GM23338 (cell line): ENCODE measurements at regions not wholly inside any gene's neighbourhood (a gene's known extent, or its start where the extent isn't known, plus 50 kb on each side); places are given as distances from the start of the nearest gene placed in this dataset.

Source experiments
- ATAC-seq: fragments of 200-7000 bp; cut with Tn5 transposase; 3 replicates; pipeline ENCODE4 v1.9.1; 2020
- DNase-seq: peaks from one replicate; pipeline ENCODE4 v3.0.0-alpha.2; 2015; ENCODE audit warnings: low spot score
- H2AFZ ChIP-seq: fragments of 200-600 bp; sonication (generic); 2 replicates; pipeline ENCODE4 v1.8.0; 2016; ENCODE audit warnings: antibody characterized with exemption, mild to moderate bottlenecking, moderate library complexity
- H3F3A ChIP-seq: fragments of 200-600 bp; sonication (generic); replicated peaks from 2 replicates; pipeline ENCODE4 v1.8.0; 2017; ENCODE audit warnings: antibody characterized with exemption, mixed run types, low read depth
- H3K27ac ChIP-seq: fragments of 200-600 bp; sonication (generic); 2 replicates; pipeline ENCODE4 v1.6.1; 2016; ENCODE audit warnings: low read depth
- H3K27me3 ChIP-seq: fragments of 200-600 bp; sonication (generic); 2 replicates; pipeline ENCODE4 v1.8.0; 2016; ENCODE audit warnings: mild to moderate bottlenecking, mixed run types, moderate library complexity; ENCODE audit not compliant: insufficient read depth
- H3K36me3 ChIP-seq: fragments of 200-600 bp; sonication (generic); 2 replicates; pipeline ENCODE4 v1.8.0; 2016; ENCODE audit warnings: mild to moderate bottlenecking; ENCODE audit not compliant: insufficient read depth
- H3K4me1 ChIP-seq: fragments of 200-600 bp; sonication (generic); 2 replicates; pipeline ENCODE4 v1.8.0; 2016; ENCODE audit warnings: mild to moderate bottlenecking, moderate library complexity; ENCODE audit not compliant: insufficient read depth
- H3K4me2 ChIP-seq: fragments of 200-600 bp; sonication (generic); 2 replicates; pipeline ENCODE4 v1.7.1; 2017; ENCODE audit warnings: mixed run types
- H3K4me3 ChIP-seq: fragments of 200-600 bp; sonication (generic); 2 replicates; pipeline ENCODE4 v1.6.1; 2016; ENCODE audit warnings: mixed run types
- H3K79me2 ChIP-seq: fragments of 200-600 bp; sonication (generic); replicated peaks from 2 replicates; pipeline ENCODE4 v1.8.0; 2017; ENCODE audit warnings: mild to moderate bottlenecking; ENCODE audit not compliant: insufficient read depth
- H3K9me2 ChIP-seq: fragments of 200-600 bp; sonication (generic); 2 replicates; pipeline ENCODE4 v1.8.0; 2017; ENCODE audit not compliant: insufficient read depth
- H4K20me1 ChIP-seq: fragments of 200-600 bp; sonication (generic); replicated peaks from 2 replicates; pipeline ENCODE4 v1.8.0; 2017; ENCODE audit warnings: mild to moderate bottlenecking; ENCODE audit not compliant: insufficient read depth
- H3K27ac Mint-ChIP-seq: 2 replicates; pipeline ENCODE4 v1.8.0; 2020; ENCODE audit warnings: inconsistent platforms, mild to moderate bottlenecking, moderate library complexity, mixed read lengths
- H3K27me3 Mint-ChIP-seq: 3 replicates; pipeline ENCODE4 v1.8.0; 2022; ENCODE audit warnings: low read depth, mild to moderate bottlenecking, moderate library complexity, mixed read lengths, inconsistent platforms; ENCODE audit not compliant: insufficient read depth, poor library complexity
- H3K36me3 Mint-ChIP-seq: 3 replicates; pipeline ENCODE4 v1.8.0; 2021; ENCODE audit warnings: low read depth, mild to moderate bottlenecking, inconsistent platforms, moderate library complexity, mixed read lengths
- H3K4me1 Mint-ChIP-seq: 3 replicates; pipeline ENCODE4 v1.8.0; 2020; ENCODE audit warnings: mild to moderate bottlenecking, inconsistent platforms, mixed read lengths
- H3K4me3 Mint-ChIP-seq: 3 replicates; pipeline ENCODE4 v1.8.0; 2021; ENCODE audit warnings: moderate library complexity, mild to moderate bottlenecking, inconsistent platforms, mixed read lengths
- H3K9me3 Mint-ChIP-seq: 3 replicates; pipeline ENCODE4 v1.8.0; 2020; ENCODE audit warnings: moderate library complexity, mild to moderate bottlenecking, inconsistent platforms, mixed read lengths
- CREB1 ChIP-seq: fragments of 250-450 bp; sonication (Bioruptor Pico); IDR thresholded peaks from 2 replicates; pipeline ENCODE4 v1.5.0; 2020; ENCODE audit warnings: low read depth, mild to moderate bottlenecking, moderate library complexity
- CTCF ChIP-seq, 2 experiments: fragments of 200-600 bp in 1 of 2; sonication (generic) in 1 of 2; conservative IDR thresholded peaks; 2 replicates each; pipeline versions ENCODE4 v1.5.1 to v1.6.1; 2016 to 2017; ENCODE audit warnings: antibody characterized with exemption in 2 of 2, low read depth in 2 of 2, mild to moderate bottlenecking in 2 of 2, moderate library complexity in 1 of 2
- ETS1 ChIP-seq: IDR thresholded peaks from 2 replicates; pipeline ENCODE4 v1.6.1; 2016; ENCODE audit warnings: antibody characterized with exemption
- EZH2phosphoT487 ChIP-seq: fragments of 200-600 bp; sonication (generic); IDR thresholded peaks from one replicate; pipeline ENCODE4 v1.8.1; 2018; ENCODE audit warnings: antibody characterized with exemption; ENCODE audit not compliant: unreplicated experiment
- JUNB ChIP-seq: IDR thresholded peaks from one replicate; pipeline ENCODE4 v1.6.1; 2016; ENCODE audit warnings: antibody characterized with exemption; ENCODE audit not compliant: unreplicated experiment
- NANOG ChIP-seq: IDR thresholded peaks from 2 replicates; pipeline ENCODE4 v1.6.1; 2016; ENCODE audit warnings: antibody characterized with exemption, borderline replicate concordance
- POLR2AphosphoS5 ChIP-seq: IDR thresholded peaks from 2 replicates; pipeline ENCODE4 v1.6.1; 2016; ENCODE audit warnings: antibody characterized with exemption, low read depth
- REST ChIP-seq: IDR thresholded peaks from one replicate; pipeline ENCODE4 v1.6.1; 2018; ENCODE audit warnings: antibody characterized with exemption; ENCODE audit not compliant: unreplicated experiment
- STAT1 ChIP-seq: IDR thresholded peaks from one replicate; pipeline ENCODE4 v1.6.1; 2016; ENCODE audit warnings: antibody characterized with exemption; ENCODE audit not compliant: unreplicated experiment
- ZNF114 ChIP-seq: fragments of 250-450 bp; sonication (Bioruptor Pico); IDR thresholded peaks from 2 replicates; pipeline ENCODE4 v1.5.0; 2020; ENCODE audit warnings: mild to moderate bottlenecking, moderate library complexity
- ZNF331 ChIP-seq: fragments of 250-450 bp; sonication (Bioruptor Pico); IDR thresholded peaks from 2 replicates; pipeline ENCODE4 v1.5.0; 2020; ENCODE audit warnings: low read depth, mild to moderate bottlenecking, moderate library complexity
- ZNF462 ChIP-seq: fragments of 250-450 bp; sonication (Bioruptor Pico); IDR thresholded peaks from 2 replicates; pipeline ENCODE4 v1.5.0; 2020; ENCODE audit warnings: mild to moderate bottlenecking, moderate library complexity

- TF ChIP-seq REST (no peak), STAT1 (no peak), ZNF331 (CRISPR knock-in tag) (no peak), CTCF (conservative IDR thresholded peaks at IDR 0.05; ENCODE audit: low read depth in 2 of 2) (no peak), NANOG (no peak), ZNF114 (no peak), CREB1 (no peak), ETS1 (no peak), JUNB (no peak), ZNF462 (CRISPR knock-in tag) (no peak), POLR2AphosphoS5 (no peak), EZH2phosphoT487 (no peak)
- Mint-ChIP-seq H3K9me3 (peaks cover 3% of the 10 kb centered on the region; the same call in 2 of the 3 replicates), H3K27me3 (peaks cover 2% of the 10 kb centered on the region), H3K4me3 (no peak overlapping the region), H3K4me1 (peaks cover 7% of the 10 kb centered on the region), H3K27ac (no peak overlapping the region), H3K36me3 (no peaks in the 10 kb centered on the region)
- Histone ChIP-seq H3K4me1 (peaks cover 3% of the 10 kb centered on the region; the same call in 1 of the 2 replicates), H3K36me3 (no peaks in the 10 kb centered on the region), H3K79me2 (no peaks in the 10 kb centered on the region), H3F3A (no peaks in the 10 kb centered on the region), H3K27me3 (no peaks in the 10 kb centered on the region), H3K4me3 (no peak overlapping the region), H3K27ac (no peak overlapping the region), H3K9me2 (0 out of 2 replicates have a peak, but pooled peaks cover 4% of the 10 kb centered on the region), H3K4me2 (no peak overlapping the region), H2AFZ (no peak overlapping the region), H4K20me1 (no peaks in the 10 kb centered on the region)
- ATAC-seq (no peak), DNase-seq (no peak)
Observed at GRCh38 chr10:128662520-128662919, 536.3 kb upstream of the MKI67 start.
